Right ventricle myocardium superior (tissue), 1 donor: ENCODE measurements at regions not wholly inside any gene's neighbourhood (a gene's known extent, or its start where the extent isn't known, plus 50 kb on each side); places are given as distances from the start of the nearest gene placed in this dataset.

Source experiments
- ATAC-seq: fragments of 200-7000 bp; cut with Tn5 transposase; one replicate; pipeline ENCODE4 v1.9.1; 2020; ENCODE audit warnings: mild to moderate bottlenecking; ENCODE audit not compliant: poor library complexity
- DNase-seq: peaks from one replicate; pipeline ENCODE4 v3.0.0-alpha.2; 2020
- intact Hi-C: fragments of 100-400 bp; cut with DNase I; formaldehyde crosslinking; loops from one replicate; pipeline ENCODE4 v1.11.2; 2022
- donor health status: DM: no; HTN: yes; CAD: no; lungs with severe emphysema.

GRCh38 chr6:113512576-113512975 lies 344.6 kb upstream of the MARCKS start:
- DNase-seq (no peak), ATAC-seq (no peak)
- intact Hi-C loops, result no loop called here

- DNase-seq (no peak), ATAC-seq (no peak)
- intact Hi-C loops, result no loop called here
Measured at GRCh38 chr6:113513086-113513485, 344.1 kb upstream of the MARCKS start.

GRCh38 chr6:113522376-113522775 lies 334.8 kb upstream of the MARCKS start:
- ATAC-seq, result no peak
- intact Hi-C loops, result no loop called here
- no peak for DNase-seq

GRCh38 chr6:113524826-113525225 lies 332.3 kb upstream of the MARCKS start:
- ATAC-seq (no peak), DNase-seq (no peak)
- intact Hi-C loops, result no loop called here

GRCh38 chr6:113526553-113526952 lies 330.6 kb upstream of the MARCKS start:
- intact Hi-C loops, result no loop called here
- ATAC-seq, result no peak
- no peak for DNase-seq

GRCh38 chr6:113526995-113527394 lies 330.1 kb upstream of the MARCKS start:
- DNase-seq (no peak), ATAC-seq (peak; percentile 60)
- intact Hi-C loops, result no loop called here

- intact Hi-C loops, result no loop called here
- ATAC-seq, result no peak
- no peak for DNase-seq
Measured at GRCh38 chr6:113528111-113528510, 329.0 kb upstream of the MARCKS start.

GRCh38 chr6:113529196-113529595 lies 327.9 kb upstream of the MARCKS start:
- DNase-seq (no peak), ATAC-seq (no peak)
- intact Hi-C loops, result no loop called here

- DNase-seq, result no peak
- no peak for ATAC-seq
- intact Hi-C loops, result no loop called here
Measured at GRCh38 chr6:113529879-113530278, 327.3 kb upstream of the MARCKS start.

GRCh38 chr6:113530769-113531168 lies 326.4 kb upstream of the MARCKS start:
- ATAC-seq (no peak), DNase-seq (no peak)
- intact Hi-C loops, result no loop called here

- DNase-seq, result no peak
- ATAC-seq, result no peak
- intact Hi-C loops, result no loop called here
Measured at GRCh38 chr6:113539202-113539601, 317.9 kb upstream of the MARCKS start.

GRCh38 chr6:113539623-113540022 lies 317.5 kb upstream of the MARCKS start:
- no peak for DNase-seq
- ATAC-seq, result no peak
- intact Hi-C loops, result no loop called here

GRCh38 chr6:113540466-113540865 lies 316.7 kb upstream of the MARCKS start:
- no peak for DNase-seq
- no peak for ATAC-seq
- intact Hi-C loops, result no loop called here

- no peak for ATAC-seq
- DNase-seq, result no peak
- intact Hi-C loops, result no loop called here
Measured at GRCh38 chr6:113551168-113551567, 306.0 kb upstream of the MARCKS start.

GRCh38 chr6:113556775-113557174 lies 300.4 kb upstream of the MARCKS start:
- intact Hi-C loops, result no loop called here
- ATAC-seq (no peak), DNase-seq (no peak)

- DNase-seq, result no peak
Measured at GRCh38 chr6:113558431-113558830, 298.7 kb upstream of the MARCKS start.

GRCh38 chr6:113558966-113559365 lies 298.2 kb upstream of the MARCKS start:
- intact Hi-C loops, result no loop called here
- no peak for DNase-seq
- no peak for ATAC-seq

More at GRCh38 chr6:113558431-113558830, 298.7 kb upstream of the MARCKS start:
- ATAC-seq, result no peak
- intact Hi-C loops, result no loop called here

- ATAC-seq, result no peak
- no peak for DNase-seq
- intact Hi-C loops, result loop anchor here (10.0 kb wide), 1 partner anchor 294 kb away; the partner anchor contains the start of gene MARCKS
Measured at GRCh38 chr6:113560376-113560775, 296.8 kb upstream of the MARCKS start.

- intact Hi-C loops, result loop anchor here (10.0 kb wide), 1 partner anchor 294 kb away; the partner anchor contains the start of gene MARCKS
Measured at GRCh38 chr6:113560908-113561307, 296.2 kb upstream of the MARCKS start.

GRCh38 chr6:113562248-113562647 lies 294.9 kb upstream of the MARCKS start:
- no peak for DNase-seq
- intact Hi-C loops, result loop anchor here (10.0 kb wide), 1 partner anchor 293 kb away; the partner anchor contains the start of gene MARCKS
- ATAC-seq, result no peak

More at GRCh38 chr6:113560908-113561307, 296.2 kb upstream of the MARCKS start:
- ATAC-seq (no peak), DNase-seq (no peak)
